ENCODE measurements at regions not wholly inside any gene's neighbourhood (a gene's known extent, or its start where the extent isn't known, plus 50 kb on each side); places are given as distances from the start of the nearest gene placed in this dataset.

GRCh38 chr10:10498781-10499180, 518.9 kb upstream of the CELF2 start:
- no peaks in the 10 kb centered on the region for H3K79me1 ChIP-seq (ENCODE audit: low read depth, low read length)
- no peak overlapping the region for H2AFZ ChIP-seq (ENCODE audit: low read length)
- H3K18ac ChIP-seq (ENCODE audit: low read length) = no peak overlapping the region
- H3K27ac ChIP-seq (replicated peaks; ENCODE audit: low read length) = no peak overlapping the region
- no peak overlapping the region for H2BK120ac ChIP-seq (ENCODE audit: low read depth, low read length)
- WGBS, 2 donors (ENCODE audit: extremely low coverage in 2 of 2, insufficient read length in 2 of 2, insufficient replicate concordance in 1 of 2) = no CpG with 5 or more reads among the region's 3 CpGs
- no peak for DNase-seq (ENCODE audit: low spot score)
- no peak overlapping the region for H2AK5ac ChIP-seq (ENCODE audit: low read depth, low read length)
- no peak overlapping the region for H3K14ac ChIP-seq (ENCODE audit: low read length)
- no peak overlapping the region for H4K8ac ChIP-seq (ENCODE audit: low read depth, low read length)
- H2BK12ac ChIP-seq (ENCODE audit: low read length) = no peak overlapping the region
- H3K4ac ChIP-seq (ENCODE audit: low read length) = no peak overlapping the region
- no peak overlapping the region for H3K23ac ChIP-seq (ENCODE audit: low read depth, low read length, poor library complexity)
- no peak overlapping the region for H3K9ac ChIP-seq (ENCODE audit: low read depth, low read length, poor library complexity)
- H4K91ac ChIP-seq (ENCODE audit: low read depth, low read length, poor library complexity) = no peak overlapping the region
- H3K36me3 ChIP-seq (replicated peaks in 1 of 2; ENCODE audit: control insufficient read depth in 2 of 2, insufficient read depth in 2 of 2, low read length in 2 of 2) = no peaks in the 10 kb centered on the region
- H3K27me3 ChIP-seq (ENCODE audit: control insufficient read depth in 3 of 3, insufficient read depth in 3 of 3, low read depth in 1 of 3, low read length in 3 of 3) = no peaks in the 10 kb centered on the region
- no peak overlapping the region for H3K4me2 ChIP-seq (ENCODE audit: insufficient read depth, low read length, poor library complexity, severe bottlenecking)
- H3K4me1 ChIP-seq (ENCODE audit: control insufficient read depth in 2 of 2, insufficient read depth in 1 of 2, low read depth in 1 of 2, low read length in 2 of 2) = no peaks in the 10 kb centered on the region
- H2BK15ac ChIP-seq (ENCODE audit: low read length) = no peak overlapping the region
- H2BK5ac ChIP-seq (ENCODE audit: low read length) = no peak overlapping the region
- peaks cover 0 to 2% of the 10 kb centered on the region in 2 donors for H3K9me3 ChIP-seq (replicated peaks in 1 of 2; ENCODE audit: control insufficient read depth in 2 of 2, insufficient read depth in 1 of 2, low read depth in 1 of 2, low read length in 2 of 2)
- no peak overlapping the region for H3K4me3 ChIP-seq (ENCODE audit: low read length in 2 of 2)

GRCh38 chr10:10499839-10500238, 517.8 kb upstream of the CELF2 start:
- H2BK15ac ChIP-seq (ENCODE audit: low read length) = no peak overlapping the region
- peaks cover 0 to 2% of the 10 kb centered on the region in 2 donors for H3K9me3 ChIP-seq (replicated peaks in 1 of 2; ENCODE audit: control insufficient read depth in 2 of 2, insufficient read depth in 1 of 2, low read depth in 1 of 2, low read length in 2 of 2)
- no peaks in the 10 kb centered on the region for H3K27me3 ChIP-seq (ENCODE audit: control insufficient read depth in 3 of 3, insufficient read depth in 3 of 3, low read depth in 1 of 3, low read length in 3 of 3)
- H3K4ac ChIP-seq (ENCODE audit: low read length) = no peak overlapping the region
- H3K9ac ChIP-seq (ENCODE audit: low read depth, low read length, poor library complexity) = no peak overlapping the region
- H3K4me2 ChIP-seq (ENCODE audit: insufficient read depth, low read length, poor library complexity, severe bottlenecking) = no peak overlapping the region
- H3K79me1 ChIP-seq (ENCODE audit: low read depth, low read length) = no peaks in the 10 kb centered on the region
- H3K4me3 ChIP-seq (ENCODE audit: low read length in 2 of 2) = no peak overlapping the region
- no peak overlapping the region for H2BK12ac ChIP-seq (ENCODE audit: low read length)
- no peak overlapping the region for H3K27ac ChIP-seq (replicated peaks; ENCODE audit: low read length)
- no CpG with 5 or more reads among the region's 2 CpGs for WGBS, 2 donors (ENCODE audit: extremely low coverage in 2 of 2, insufficient read length in 2 of 2, insufficient replicate concordance in 1 of 2)
- H3K36me3 ChIP-seq (replicated peaks in 1 of 2; ENCODE audit: control insufficient read depth in 2 of 2, insufficient read depth in 2 of 2, low read length in 2 of 2) = no peaks in the 10 kb centered on the region
- no peak for DNase-seq (ENCODE audit: low spot score)
- H3K4me1 ChIP-seq (ENCODE audit: control insufficient read depth in 2 of 2, insufficient read depth in 1 of 2, low read depth in 1 of 2, low read length in 2 of 2) = no peaks in the 10 kb centered on the region
- H3K14ac ChIP-seq (ENCODE audit: low read length) = no peak overlapping the region
- no peak overlapping the region for H2AK5ac ChIP-seq (ENCODE audit: low read depth, low read length)
- no peak overlapping the region for H4K8ac ChIP-seq (ENCODE audit: low read depth, low read length)
- H2AFZ ChIP-seq (ENCODE audit: low read length) = no peak overlapping the region
- no peak overlapping the region for H3K18ac ChIP-seq (ENCODE audit: low read length)
- no peak overlapping the region for H3K23ac ChIP-seq (ENCODE audit: low read depth, low read length, poor library complexity)
- no peak overlapping the region for H2BK5ac ChIP-seq (ENCODE audit: low read length)
- H2BK120ac ChIP-seq (ENCODE audit: low read depth, low read length) = no peak overlapping the region
- H4K91ac ChIP-seq (ENCODE audit: low read depth, low read length, poor library complexity) = no peak overlapping the region

GRCh38 chr10:10500937-10501336, 516.7 kb upstream of the CELF2 start:
- WGBS, 2 donors (ENCODE audit: extremely low coverage in 2 of 2, insufficient read length in 2 of 2, insufficient replicate concordance in 1 of 2) = no CpG with 5 or more reads among the region's 2 CpGs
- no peak overlapping the region for H3K4me2 ChIP-seq (ENCODE audit: insufficient read depth, low read length, poor library complexity, severe bottlenecking)
- no peak for DNase-seq (ENCODE audit: low spot score)

GRCh38 chr10:10503772-10504171, 513.9 kb upstream of the CELF2 start:
- Histone ChIP-seq H3K79me1 (ENCODE audit: low read depth, low read length) (no peaks in the 10 kb centered on the region), H3K27ac (replicated peaks; ENCODE audit: low read length) (no peak overlapping the region), H3K18ac (ENCODE audit: low read length) (no peak overlapping the region), H3K14ac (ENCODE audit: low read length) (no peak overlapping the region), H2AFZ (ENCODE audit: low read length) (no peak overlapping the region), H3K9ac (ENCODE audit: low read depth, low read length, poor library complexity) (no peak overlapping the region), H3K9me3 (replicated peaks in 1 of 2; ENCODE audit: control insufficient read depth in 2 of 2, insufficient read depth in 1 of 2, low read depth in 1 of 2, low read length in 2 of 2) (peaks cover 0 to 2% of the 10 kb centered on the region in 2 donors), H3K23ac (ENCODE audit: low read depth, low read length, poor library complexity) (no peak overlapping the region), H2BK120ac (ENCODE audit: low read depth, low read length) (no peak overlapping the region), H3K36me3 (replicated peaks in 1 of 2; ENCODE audit: control insufficient read depth in 2 of 2, insufficient read depth in 2 of 2, low read length in 2 of 2) (no peaks in the 10 kb centered on the region), H2AK5ac (ENCODE audit: low read depth, low read length) (no peak overlapping the region), H2BK12ac (ENCODE audit: low read length) (no peak overlapping the region), H3K4me1 (ENCODE audit: control insufficient read depth in 2 of 2, insufficient read depth in 1 of 2, low read depth in 1 of 2, low read length in 2 of 2) (no peaks in the 10 kb centered on the region), H4K91ac (ENCODE audit: low read depth, low read length, poor library complexity) (no peak overlapping the region), H3K27me3 (ENCODE audit: control insufficient read depth in 3 of 3, insufficient read depth in 3 of 3, low read depth in 1 of 3, low read length in 3 of 3) (peaks cover 0 to 2% (median 0%) of the 10 kb centered on the region in 3 experiments), H3K4me3 (ENCODE audit: low read length in 2 of 2) (no peak overlapping the region), H3K4ac (ENCODE audit: low read length) (no peak overlapping the region), H3K4me2 (ENCODE audit: insufficient read depth, low read length, poor library complexity, severe bottlenecking) (no peak overlapping the region), H2BK15ac (ENCODE audit: low read length) (no peak overlapping the region), H4K8ac (ENCODE audit: low read depth, low read length) (no peak overlapping the region), H2BK5ac (ENCODE audit: low read length) (no peak overlapping the region)
- DNase-seq (ENCODE audit: low spot score) = no peak
- WGBS, 2 donors (ENCODE audit: extremely low coverage in 2 of 2, insufficient read length in 2 of 2, insufficient replicate concordance in 1 of 2) = no CpG with 5 or more reads among the region's 1 CpG

More at GRCh38 chr10:10500937-10501336, 516.7 kb upstream of the CELF2 start:
- Histone ChIP-seq H3K18ac (ENCODE audit: low read length) (no peak overlapping the region), H2AK5ac (ENCODE audit: low read depth, low read length) (no peak overlapping the region), H2AFZ (ENCODE audit: low read length) (no peak overlapping the region), H3K9me3 (replicated peaks in 1 of 2; ENCODE audit: control insufficient read depth in 2 of 2, insufficient read depth in 1 of 2, low read depth in 1 of 2, low read length in 2 of 2) (peaks cover 0 to 2% of the 10 kb centered on the region in 2 donors), H2BK120ac (ENCODE audit: low read depth, low read length) (no peak overlapping the region), H3K79me1 (ENCODE audit: low read depth, low read length) (no peaks in the 10 kb centered on the region), H2BK12ac (ENCODE audit: low read length) (no peak overlapping the region), H3K27me3 (ENCODE audit: control insufficient read depth in 3 of 3, insufficient read depth in 3 of 3, low read depth in 1 of 3, low read length in 3 of 3) (peaks cover 0 to 2% (median 0%) of the 10 kb centered on the region in 3 experiments), H3K4me1 (ENCODE audit: control insufficient read depth in 2 of 2, insufficient read depth in 1 of 2, low read depth in 1 of 2, low read length in 2 of 2) (no peaks in the 10 kb centered on the region), H3K9ac (ENCODE audit: low read depth, low read length, poor library complexity) (no peak overlapping the region), H4K91ac (ENCODE audit: low read depth, low read length, poor library complexity) (no peak overlapping the region), H3K4me3 (ENCODE audit: low read length in 2 of 2) (no peak overlapping the region), H3K36me3 (replicated peaks in 1 of 2; ENCODE audit: control insufficient read depth in 2 of 2, insufficient read depth in 2 of 2, low read length in 2 of 2) (no peaks in the 10 kb centered on the region), H4K8ac (ENCODE audit: low read depth, low read length) (no peak overlapping the region), H2BK5ac (ENCODE audit: low read length) (no peak overlapping the region), H3K23ac (ENCODE audit: low read depth, low read length, poor library complexity) (no peak overlapping the region), H3K14ac (ENCODE audit: low read length) (no peak overlapping the region), H2BK15ac (ENCODE audit: low read length) (no peak overlapping the region), H3K4ac (ENCODE audit: low read length) (no peak overlapping the region), H3K27ac (replicated peaks; ENCODE audit: low read length) (no peak overlapping the region)

All from neuronal stem cell (in vitro differentiated cells).